Esophagus (tissue), 2 donors: ENCODE measurements at regions not wholly inside any gene's neighbourhood (a gene's known extent, or its start where the extent isn't known, plus 50 kb on each side); places are given as distances from the start of the nearest gene placed in this dataset.

ENCODE experiments used
- H3K27ac ChIP-seq, 2 donors: one replicate each; pipeline ENCODE4 v1.5.1; 2013; ENCODE audit warnings: low read depth in 2 of 2, mild to moderate bottlenecking in 2 of 2, inconsistent platforms in 1 of 2, low read length in 1 of 2, moderate library complexity in 1 of 2
- H3K27me3 ChIP-seq, 2 donors: one replicate each; pipeline ENCODE4 v1.6.1; 2013; ENCODE audit warnings: low read length in 2 of 2, control low read depth in 1 of 2, mild to moderate bottlenecking in 1 of 2; ENCODE audit not compliant: insufficient read depth in 2 of 2, control insufficient read depth in 1 of 2
- H3K36me3 ChIP-seq, 2 donors: one replicate each; pipeline ENCODE4 v1.6.1; 2013; ENCODE audit warnings: low read length in 1 of 2; ENCODE audit not compliant: control insufficient read depth in 2 of 2, insufficient read depth in 2 of 2
- H3K4me1 ChIP-seq, 2 donors: one replicate each; pipeline ENCODE4 v1.6.1; 2013; ENCODE audit warnings: low read length in 1 of 2; ENCODE audit not compliant: control insufficient read depth in 2 of 2, insufficient read depth in 2 of 2
- H3K4me3 ChIP-seq, 2 donors: one replicate each; pipeline ENCODE4 v1.5.1; 2013; ENCODE audit warnings: low read length in 2 of 2, mild to moderate bottlenecking in 2 of 2, low read depth in 1 of 2, moderate library complexity in 1 of 2
- H3K9me3 ChIP-seq, 2 donors: one replicate each; pipeline ENCODE4 v1.6.1; 2013; ENCODE audit warnings: mild to moderate bottlenecking in 2 of 2, low read depth in 1 of 2, low read length in 1 of 2, moderate library complexity in 1 of 2; ENCODE audit not compliant: control insufficient read depth in 2 of 2, insufficient read depth in 1 of 2
- WGBS, 2 donors: extraction: QIAGEN DNeasy Blood & Tissue Kit; methylation state at CpG; one replicate each; pipeline ENCODE4 v1.1.7; 2013; 5-methylcytosine and 5-hydroxymethylcytosine counted together
- donor health status: healthy with polysubstance abuse.
- donor health status: Bipolar disorder and iron deficiency.

- Histone ChIP-seq H3K27me3 (no peaks in the 10 kb centered on the region), H3K4me3 (no peak overlapping the region), H3K9me3 (peaks cover 0 to 2% of the 10 kb centered on the region in 2 donors), H3K36me3 (no peaks in the 10 kb centered on the region), H3K27ac (no peak overlapping the region), H3K4me1 (no peaks in the 10 kb centered on the region)
- 75 to 80% methylated on average over 21 of the region's 21 CpGs for WGBS, 2 donors
These were observed 532.9 kb downstream of the TBC1D22A start for GRCh38 chr22:47295226-47295901.

DNA sequence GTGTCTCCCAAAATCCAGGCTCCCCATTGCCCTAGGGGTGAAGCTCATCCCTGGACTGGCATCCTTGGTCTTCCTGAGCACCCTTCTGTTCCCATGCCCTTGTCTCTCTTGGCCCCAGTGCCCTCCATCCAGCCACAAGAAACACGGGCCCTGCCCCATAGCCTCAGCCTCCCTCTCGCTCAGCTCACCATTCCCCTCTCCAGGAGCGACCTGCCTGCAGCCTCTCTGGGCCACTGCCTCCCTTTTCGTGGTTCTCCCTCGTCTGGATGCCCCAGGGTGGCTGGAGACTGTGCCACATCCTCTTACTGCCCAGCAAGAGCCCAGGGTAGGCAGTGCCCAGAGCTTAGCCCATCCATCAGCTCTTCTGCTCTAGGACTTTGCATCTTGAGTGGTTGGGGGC is 532.1 kb downstream of the TBC1D22A start:
- 73 to 79% methylated on average over 5 of the region's 5 CpGs for WGBS, 2 donors
- Histone ChIP-seq H3K4me1 (no peaks in the 10 kb centered on the region), H3K4me3 (no peak overlapping the region), H3K9me3 (peaks cover 0 to 2% of the 10 kb centered on the region in 2 donors), H3K27ac (no peak overlapping the region), H3K36me3 (no peaks in the 10 kb centered on the region), H3K27me3 (no peaks in the 10 kb centered on the region)

DNA sequence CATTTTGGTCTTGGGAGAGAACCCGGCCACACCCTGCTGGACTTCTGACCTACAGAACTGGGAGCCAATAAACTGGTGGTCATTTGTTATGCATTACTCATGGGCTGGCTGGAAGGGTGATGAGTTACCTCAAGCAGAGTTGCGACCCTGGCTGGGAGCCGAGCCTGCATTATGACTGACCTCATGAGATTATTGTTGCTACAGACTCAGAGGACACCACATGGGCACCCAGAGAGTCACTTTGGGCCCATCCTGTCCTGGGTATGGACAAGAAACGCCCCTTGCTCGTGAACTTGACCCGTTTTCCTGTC is 531.7 kb downstream of the TBC1D22A start:
- Histone ChIP-seq H3K36me3 (no peaks in the 10 kb centered on the region), H3K27ac (no peak overlapping the region), H3K9me3 (peaks cover 0 to 2% of the 10 kb centered on the region in 2 donors), H3K4me3 (no peak overlapping the region), H3K4me1 (no peaks in the 10 kb centered on the region), H3K27me3 (no peaks in the 10 kb centered on the region)
- WGBS, 2 donors, result 65 to 70% methylated on average over 6 of the region's 6 CpGs

DNA sequence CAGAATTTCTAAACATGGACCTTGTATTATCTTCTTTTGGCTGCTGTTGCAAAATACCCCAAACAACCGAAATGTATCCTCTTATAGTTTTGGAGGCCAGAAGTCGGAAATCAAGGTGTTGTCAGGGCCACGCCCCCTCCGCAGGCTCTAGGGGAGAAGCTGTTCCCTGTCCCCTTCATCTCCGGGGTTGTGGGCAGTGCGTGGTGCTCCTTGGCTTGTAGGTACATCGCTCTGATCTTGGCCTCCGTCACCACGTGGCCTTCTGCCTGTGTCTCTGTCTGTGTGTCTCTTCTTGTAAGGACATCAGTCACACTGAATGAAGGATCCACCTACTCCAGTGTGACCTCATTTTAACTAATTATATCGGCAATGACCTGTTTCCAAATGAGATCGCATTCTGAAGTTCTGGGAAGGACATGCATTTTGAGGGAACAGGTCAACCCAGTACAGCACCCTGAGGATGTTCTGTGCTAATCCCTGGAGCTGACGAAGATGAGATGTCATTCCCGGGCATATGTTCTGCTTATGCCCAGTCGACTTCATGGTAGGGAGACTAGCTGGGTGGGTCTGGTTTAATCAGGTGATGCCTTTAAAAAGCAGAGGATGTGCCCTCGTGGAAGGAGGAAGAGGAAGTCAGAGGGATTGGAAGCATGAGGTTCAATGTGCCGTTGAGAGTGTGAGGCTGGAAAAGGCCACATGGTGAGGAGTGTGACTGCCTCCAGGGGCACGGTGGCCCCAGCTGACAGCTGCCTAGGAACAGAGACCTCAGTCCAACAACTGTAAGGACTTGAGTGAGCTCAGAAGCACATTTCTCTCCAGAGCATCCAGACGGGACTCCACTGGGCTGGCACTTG is 531.1 kb downstream of the TBC1D22A start:
- Histone ChIP-seq H3K4me3 (no peak overlapping the region), H3K4me1 (no peaks in the 10 kb centered on the region), H3K27ac (peak overlapping the region in 1 of 2 donors; percentile 24), H3K27me3 (no peaks in the 10 kb centered on the region), H3K9me3 (peaks cover 0 to 2% of the 10 kb centered on the region in 2 donors), H3K36me3 (no peaks in the 10 kb centered on the region)
- WGBS, 2 donors, result 78 to 82% methylated on average over 18 of the region's 18 CpGs

- H3K4me1 ChIP-seq, result no peaks in the 10 kb centered on the region
- no peak overlapping the region for H3K4me3 ChIP-seq
- H3K9me3 ChIP-seq, result peaks cover 0 to 2% of the 10 kb centered on the region in 2 donors
- H3K27ac ChIP-seq, result peak overlapping the region in 1 of 2 donors; percentile 24
- no peaks in the 10 kb centered on the region for H3K27me3 ChIP-seq
- no peaks in the 10 kb centered on the region for H3K36me3 ChIP-seq
- WGBS, 2 donors, result 68 to 70% methylated on average over 18 of the region's 18 CpGs
These were observed 530.3 kb downstream of the TBC1D22A start for GRCh38 chr22:47292546-47293320.

GRCh38 chr22:47291565-47292495 is 529.4 kb downstream of the TBC1D22A start:
- no peak overlapping the region for H3K4me3 ChIP-seq
- peak overlapping the region in 1 of 2 donors; percentile 19 for H3K27ac ChIP-seq
- 82 to 83% methylated on average over 18 of the region's 18 CpGs for WGBS, 2 donors
- no peaks in the 10 kb centered on the region for H3K4me1 ChIP-seq
- peaks cover 0 to 2% of the 10 kb centered on the region in 2 donors for H3K9me3 ChIP-seq
- no peaks in the 10 kb centered on the region for H3K36me3 ChIP-seq
- no peaks in the 10 kb centered on the region for H3K27me3 ChIP-seq

DNA sequence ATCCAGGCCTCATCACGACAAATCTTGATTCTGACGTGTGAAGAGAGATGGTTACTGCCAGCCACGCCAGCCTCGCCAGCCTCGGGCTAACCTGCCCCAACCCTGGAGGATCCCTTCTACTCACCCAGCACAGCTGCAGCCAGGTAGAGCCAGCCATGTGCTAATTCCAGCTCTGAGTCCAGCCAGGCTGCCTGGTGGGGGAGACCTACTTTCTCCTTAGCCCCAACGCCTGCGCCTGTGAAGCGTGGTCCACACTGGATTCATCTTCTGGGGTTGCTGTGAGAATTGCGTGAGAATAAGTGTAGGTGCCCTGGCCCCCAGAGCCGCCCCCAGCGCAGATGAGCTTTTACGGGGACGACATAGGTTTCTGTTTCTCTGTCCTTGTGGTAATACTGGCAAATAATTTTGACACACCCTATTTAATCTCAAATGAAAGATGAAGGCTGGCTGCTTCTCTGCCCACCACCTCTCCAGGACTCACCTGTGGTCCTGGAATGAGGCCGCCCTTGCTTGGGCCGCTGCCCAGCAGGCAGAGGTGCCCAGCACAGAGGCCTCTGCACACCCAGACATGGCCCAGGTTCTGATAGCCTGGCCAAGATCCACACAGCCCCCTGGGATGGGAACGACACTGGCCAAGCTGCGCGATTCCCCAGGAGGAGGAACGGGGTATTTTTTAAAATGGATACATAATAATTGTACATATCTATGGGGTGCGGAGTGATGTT is 528.4 kb downstream of the TBC1D22A start:
- no peaks in the 10 kb centered on the region for H3K27me3 ChIP-seq
- peaks cover 0 to 2% of the 10 kb centered on the region in 2 donors for H3K9me3 ChIP-seq
- no peaks in the 10 kb centered on the region for H3K36me3 ChIP-seq
- no peak overlapping the region for H3K4me3 ChIP-seq
- no peak overlapping the region for H3K27ac ChIP-seq
- H3K4me1 ChIP-seq, result no peaks in the 10 kb centered on the region
- WGBS, 2 donors, result 82 to 83% methylated on average over 20 of the region's 20 CpGs

DNA sequence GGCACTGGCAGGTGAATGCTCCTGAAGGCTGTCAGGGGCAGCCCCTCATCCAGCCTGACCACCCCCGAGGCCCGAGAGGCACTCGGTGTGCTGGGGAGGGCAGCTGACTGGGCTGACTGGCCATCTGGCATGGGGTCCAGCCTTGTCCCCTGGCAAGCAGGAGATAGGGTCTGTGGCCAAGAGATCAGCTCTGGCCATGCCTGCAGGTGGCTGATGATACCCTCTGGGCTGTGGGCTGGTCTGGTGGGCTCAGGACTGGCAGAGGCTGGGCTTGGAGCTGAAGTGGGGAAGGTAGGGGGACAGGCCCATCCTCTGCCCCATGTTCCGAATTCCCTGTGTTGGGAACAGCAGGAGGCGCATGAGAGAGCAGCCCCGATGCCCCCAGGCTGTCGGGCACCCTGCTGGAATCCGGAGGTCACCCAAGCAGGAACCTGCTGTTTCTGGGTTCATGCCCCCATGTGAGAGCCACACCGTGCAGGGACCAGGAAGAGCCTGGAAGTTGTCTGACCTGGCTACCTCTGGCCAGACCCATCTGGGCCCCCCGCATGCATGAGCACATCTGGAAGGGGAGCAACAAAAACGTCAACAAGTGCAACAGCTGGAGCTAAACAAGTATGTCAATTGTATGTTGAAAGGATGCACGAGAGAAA is 527.0 kb downstream of the TBC1D22A start:
- H3K4me3 ChIP-seq, result no peak overlapping the region
- no peaks in the 10 kb centered on the region for H3K27me3 ChIP-seq
- no peaks in the 10 kb centered on the region for H3K36me3 ChIP-seq
- 71 to 77% methylated on average over 11 to 12 of the region's 12 CpGs for WGBS, 2 donors
- no peaks in the 10 kb centered on the region for H3K4me1 ChIP-seq
- H3K27ac ChIP-seq, result no peak overlapping the region
- H3K9me3 ChIP-seq, result peaks cover 0 to 2% of the 10 kb centered on the region in 2 donors
